ENCODE measurements at regions not wholly inside any gene's neighbourhood (a gene's known extent, or its start where the extent isn't known, plus 50 kb on each side); places are given as distances from the start of the nearest gene placed in this dataset.

DNA sequence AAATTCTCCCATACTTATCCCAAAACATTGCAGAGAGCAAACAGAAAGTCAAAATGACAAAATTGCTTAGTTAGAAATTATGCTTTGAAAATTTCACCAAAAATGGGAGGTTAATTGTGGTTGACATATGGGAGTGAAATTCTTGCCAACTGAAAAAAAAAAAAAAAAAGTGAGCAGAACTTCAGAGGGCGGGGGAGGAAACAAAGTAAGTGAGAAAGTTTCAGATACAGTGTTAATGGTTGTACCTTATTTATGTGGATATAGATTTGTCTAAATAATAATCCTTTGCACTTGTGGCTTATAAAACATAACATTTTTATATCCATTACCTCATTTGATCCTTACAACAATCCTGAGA, 91.5 kb upstream of the RAP2B start:
- H3K27ac ChIP-seq, result no peak overlapping the region
- TF ChIP-seq, protein P1, sequence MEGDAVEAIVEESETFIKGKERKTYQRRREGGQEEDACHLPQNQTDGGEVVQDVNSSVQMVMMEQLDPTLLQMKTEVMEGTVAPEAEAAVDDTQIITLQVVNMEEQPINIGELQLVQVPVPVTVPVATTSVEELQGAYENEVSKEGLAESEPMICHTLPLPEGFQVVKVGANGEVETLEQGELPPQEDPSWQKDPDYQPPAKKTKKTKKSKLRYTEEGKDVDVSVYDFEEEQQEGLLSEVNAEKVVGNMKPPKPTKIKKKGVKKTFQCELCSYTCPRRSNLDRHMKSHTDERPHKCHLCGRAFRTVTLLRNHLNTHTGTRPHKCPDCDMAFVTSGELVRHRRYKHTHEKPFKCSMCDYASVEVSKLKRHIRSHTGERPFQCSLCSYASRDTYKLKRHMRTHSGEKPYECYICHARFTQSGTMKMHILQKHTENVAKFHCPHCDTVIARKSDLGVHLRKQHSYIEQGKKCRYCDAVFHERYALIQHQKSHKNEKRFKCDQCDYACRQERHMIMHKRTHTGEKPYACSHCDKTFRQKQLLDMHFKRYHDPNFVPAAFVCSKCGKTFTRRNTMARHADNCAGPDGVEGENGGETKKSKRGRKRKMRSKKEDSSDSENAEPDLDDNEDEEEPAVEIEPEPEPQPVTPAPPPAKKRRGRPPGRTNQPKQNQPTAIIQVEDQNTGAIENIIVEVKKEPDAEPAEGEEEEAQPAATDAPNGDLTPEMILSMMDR (IDR thresholded peaks at IDR 0.05; ENCODE audit: low read depth, low read length), result no peak
- no peaks in the 10 kb centered on the region for H3K4me1 ChIP-seq (ENCODE audit: low read depth)
- DNase-seq (ENCODE audit: low read depth in 1 of 2, low spot score in 1 of 2), result peak in 1 of 2 donors; percentile 39
- H3K27me3 ChIP-seq, result no peaks in the 10 kb centered on the region
- H3K36me3 ChIP-seq, result no peaks in the 10 kb centered on the region
- no peaks in the 10 kb centered on the region for H3K9me3 ChIP-seq (ENCODE audit: low read depth)
- H3K4me3 ChIP-seq, result no peak overlapping the region

DNA sequence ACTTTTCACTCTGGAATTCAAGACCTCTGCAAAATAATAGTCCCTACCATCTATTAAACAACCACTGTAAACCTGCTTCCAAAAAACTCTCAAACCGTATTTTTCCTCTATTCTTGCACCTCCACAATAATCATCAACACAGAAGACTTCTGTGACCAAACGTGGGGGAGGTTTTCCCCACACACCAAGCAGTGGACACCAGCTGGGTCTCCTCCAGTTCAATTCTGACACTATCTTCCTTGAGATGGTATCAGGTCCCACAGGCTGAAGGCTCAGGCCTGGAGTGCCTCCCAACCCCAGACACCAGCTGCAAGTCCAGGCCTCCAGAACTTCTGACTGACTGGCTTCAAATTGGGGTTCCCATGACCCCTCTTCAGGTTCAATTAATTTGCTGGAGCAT, 89.6 kb upstream of the RAP2B start:
- H3K9me3 ChIP-seq (ENCODE audit: low read depth), result no peaks in the 10 kb centered on the region
- no peak for DNase-seq (ENCODE audit: low read depth in 1 of 2, low spot score in 1 of 2)
- no peaks in the 10 kb centered on the region for H3K27me3 ChIP-seq
- TF ChIP-seq, protein P1 (IDR thresholded peaks at IDR 0.05; ENCODE audit: low read depth, low read length), result no peak
- no peak overlapping the region for H3K4me3 ChIP-seq
- H3K36me3 ChIP-seq, result no peaks in the 10 kb centered on the region
- H3K4me1 ChIP-seq (ENCODE audit: low read depth), result no peaks in the 10 kb centered on the region
- H3K27ac ChIP-seq, result no peak overlapping the region

DNA sequence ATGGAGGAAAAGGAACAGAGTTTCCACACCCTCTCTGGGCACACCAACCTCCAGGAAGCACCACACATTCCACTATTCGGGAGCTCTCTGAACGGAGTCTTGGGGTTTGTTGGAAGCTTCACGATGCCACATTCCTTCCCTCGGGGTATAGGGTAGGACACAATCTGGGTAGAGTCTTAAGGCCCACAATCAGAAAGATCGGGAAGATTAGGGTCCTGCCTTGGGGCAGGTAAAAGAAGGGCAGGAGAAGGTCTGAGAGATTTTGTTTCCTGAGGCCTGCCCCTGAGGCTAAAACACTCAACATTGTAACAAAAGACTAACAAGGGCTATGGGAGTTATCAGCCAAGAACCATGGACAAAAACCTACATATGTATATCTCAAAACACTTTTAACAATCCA, 89.2 kb upstream of the RAP2B start:
- Histone ChIP-seq H3K4me1 (ENCODE audit: low read depth) (no peaks in the 10 kb centered on the region), H3K27ac (no peak overlapping the region), H3K4me3 (no peak overlapping the region), H3K27me3 (no peaks in the 10 kb centered on the region), H3K36me3 (no peaks in the 10 kb centered on the region), H3K9me3 (ENCODE audit: low read depth) (no peaks in the 10 kb centered on the region)
- TF ChIP-seq, protein P1 (IDR thresholded peaks at IDR 0.05; ENCODE audit: low read depth, low read length), result no peak
- DNase-seq (ENCODE audit: low read depth in 1 of 2, low spot score in 1 of 2), result no peak

DNA sequence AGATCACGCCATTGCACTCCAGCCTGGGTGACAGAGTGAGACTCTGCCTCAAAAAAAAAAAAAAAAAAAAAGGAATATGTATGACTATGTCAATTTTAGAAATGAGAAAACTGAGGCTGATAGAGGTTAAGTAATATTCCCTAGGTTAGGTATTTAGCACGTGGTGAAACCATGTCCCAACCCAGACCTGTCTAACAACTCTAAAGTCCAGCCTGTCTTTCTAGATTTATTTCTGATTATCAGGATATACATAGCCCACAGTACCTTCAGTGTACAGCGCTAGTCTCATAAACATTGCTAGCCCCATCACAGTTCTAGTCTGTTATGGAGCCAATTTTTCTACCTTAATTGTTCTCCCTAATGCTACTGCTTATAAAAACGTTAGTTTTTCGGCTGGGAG, 88.4 kb upstream of the RAP2B start:
- H3K36me3 ChIP-seq, result no peaks in the 10 kb centered on the region
- TF ChIP-seq, protein P1 (IDR thresholded peaks at IDR 0.05; ENCODE audit: low read depth, low read length), result no peak
- H3K4me1 ChIP-seq (ENCODE audit: low read depth), result no peaks in the 10 kb centered on the region
- H3K4me3 ChIP-seq, result no peak overlapping the region
- H3K27ac ChIP-seq, result no peak overlapping the region
- H3K9me3 ChIP-seq (ENCODE audit: low read depth), result no peaks in the 10 kb centered on the region
- no peak for DNase-seq (ENCODE audit: low read depth in 1 of 2, low spot score in 1 of 2)
- no peaks in the 10 kb centered on the region for H3K27me3 ChIP-seq

DNA sequence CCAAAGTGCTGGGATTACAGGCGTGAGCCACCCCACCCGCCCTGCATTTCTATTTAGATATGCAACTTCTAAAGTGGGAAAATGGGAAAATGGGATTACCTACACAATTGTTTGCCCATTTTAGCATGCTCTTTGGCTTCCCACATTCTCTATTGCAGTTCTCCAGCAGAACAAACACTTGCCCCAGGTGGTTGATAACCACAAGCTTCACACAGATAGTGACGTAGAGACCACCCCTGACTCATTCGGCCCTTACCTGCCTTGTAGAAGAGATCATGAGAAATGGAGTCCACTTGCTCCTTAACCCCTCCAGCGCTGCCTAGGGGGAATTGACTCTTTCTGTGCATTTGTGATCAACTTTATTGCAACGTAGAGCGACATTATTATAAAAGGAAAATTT, 83.2 kb upstream of the RAP2B start:
- no peaks in the 10 kb centered on the region for H3K9me3 ChIP-seq (ENCODE audit: low read depth)
- TF ChIP-seq, protein P1 (IDR thresholded peaks at IDR 0.05; ENCODE audit: low read depth, low read length), result no peak
- no peaks in the 10 kb centered on the region for H3K4me1 ChIP-seq (ENCODE audit: low read depth)
- H3K36me3 ChIP-seq, result no peaks in the 10 kb centered on the region
- DNase-seq (ENCODE audit: low read depth in 1 of 2, low spot score in 1 of 2), result no peak
- H3K27me3 ChIP-seq, result no peaks in the 10 kb centered on the region
- no peak overlapping the region for H3K4me3 ChIP-seq
- H3K27ac ChIP-seq, result no peak overlapping the region

DNA sequence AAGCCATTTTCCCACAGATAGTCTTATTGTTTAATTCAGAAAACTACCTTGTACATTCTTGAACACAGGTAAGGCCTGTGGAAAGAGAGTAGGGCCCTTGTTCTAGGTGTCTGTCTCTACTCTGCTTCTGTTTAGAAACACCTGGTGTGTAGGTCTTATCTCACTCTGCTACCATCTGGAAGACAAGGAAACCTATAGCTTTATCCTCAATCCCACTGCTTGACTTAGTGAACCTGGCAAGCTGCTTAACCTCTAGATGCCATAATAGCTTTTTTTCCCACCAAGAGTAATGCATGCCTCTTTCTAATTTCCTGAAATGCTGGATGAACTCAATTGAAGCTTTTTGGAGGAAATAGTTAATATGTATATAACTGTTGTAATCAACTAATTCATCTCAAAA, 82.6 kb upstream of the RAP2B start:
- no peak overlapping the region for H3K4me3 ChIP-seq
- TF ChIP-seq, protein P1 (IDR thresholded peaks at IDR 0.05; ENCODE audit: low read depth, low read length), result no peak
- no peak for DNase-seq (ENCODE audit: low read depth in 1 of 2, low spot score in 1 of 2)
- no peaks in the 10 kb centered on the region for H3K27me3 ChIP-seq
- no peaks in the 10 kb centered on the region for H3K4me1 ChIP-seq (ENCODE audit: low read depth)
- H3K36me3 ChIP-seq, result no peaks in the 10 kb centered on the region
- no peaks in the 10 kb centered on the region for H3K9me3 ChIP-seq (ENCODE audit: low read depth)
- no peak overlapping the region for H3K27ac ChIP-seq
